GM19467 (cell line): ENCODE measurements at regions not wholly inside any gene's neighbourhood (a gene's known extent, or its start where the extent isn't known, plus 50 kb on each side); places are given as distances from the start of the nearest gene placed in this dataset.
A peak's percentile ranks its signal among the peaks of the same experiment; 100 is the strongest.

Experiments used
- ATAC-seq: cut with Tn5 transposase; IDR thresholded peaks from one replicate; pipeline ENCODE4 v1.9.1; 2021; ENCODE audit warnings: mild to moderate bottlenecking, moderate library complexity; ENCODE audit not compliant: unreplicated experiment

- ATAC-seq, result no peak
Observed at GRCh38 chr6:126603410-126603809, 263.5 kb downstream of the CENPW start.

- ATAC-seq, result no peak
Observed at GRCh38 chr6:126605089-126605488, 265.2 kb downstream of the CENPW start.

- ATAC-seq, result no peak
Observed at GRCh38 chr6:126607289-126607688, 267.4 kb downstream of the CENPW start.

- no peak for ATAC-seq
Observed at GRCh38 chr6:126608681-126609080, 268.8 kb downstream of the CENPW start.

GRCh38 chr6:126614642-126615504 lies 275.0 kb downstream of the CENPW start:
- no peak for ATAC-seq

GRCh38 chr6:126616866-126617265 lies 277.0 kb downstream of the CENPW start:
- ATAC-seq, result no peak

- ATAC-seq, result no peak
Observed at GRCh38 chr6:126618639-126619343, 278.9 kb downstream of the CENPW start.

GRCh38 chr6:126620719-126621118 lies 280.8 kb downstream of the CENPW start:
- ATAC-seq, result no peak

GRCh38 chr6:126625019-126625418 lies 285.1 kb downstream of the CENPW start:
- no peak for ATAC-seq

GRCh38 chr6:126628125-126628524 lies 288.2 kb downstream of the CENPW start:
- peak; percentile 57 for ATAC-seq

GRCh38 chr6:126631363-126631762 lies 291.4 kb downstream of the CENPW start:
- no peak for ATAC-seq

- ATAC-seq, result no peak
Observed at GRCh38 chr6:126632271-126632670, 292.4 kb downstream of the CENPW start.

GRCh38 chr6:126633373-126633772 lies 293.5 kb downstream of the CENPW start:
- no peak for ATAC-seq

GRCh38 chr6:126640356-126640755 lies 300.4 kb downstream of the CENPW start:
- no peak for ATAC-seq

GRCh38 chr6:126640921-126641320 lies 301.0 kb downstream of the CENPW start:
- ATAC-seq, result no peak

- ATAC-seq, result no peak
Observed at GRCh38 chr6:126641641-126642040, 301.7 kb downstream of the CENPW start.

- ATAC-seq, result no peak
Observed at GRCh38 chr6:126643352-126643751, 303.4 kb downstream of the CENPW start.

- no peak for ATAC-seq
Observed at GRCh38 chr6:126650931-126651330, 311.0 kb downstream of the CENPW start.

- no peak for ATAC-seq
Observed at GRCh38 chr6:126657561-126658175, 317.8 kb downstream of the CENPW start.

GRCh38 chr6:126660376-126660775 lies 320.5 kb downstream of the CENPW start:
- ATAC-seq, result no peak

- ATAC-seq, result no peak
Observed at GRCh38 chr6:126661646-126662045, 321.7 kb downstream of the CENPW start.

GRCh38 chr6:126662966-126663365 lies 323.1 kb downstream of the CENPW start:
- ATAC-seq, result no peak
